ENCODE measurements at regions not wholly inside any gene's neighbourhood (a gene's known extent, or its start where the extent isn't known, plus 50 kb on each side); places are given as distances from the start of the nearest gene placed in this dataset.

DNA sequence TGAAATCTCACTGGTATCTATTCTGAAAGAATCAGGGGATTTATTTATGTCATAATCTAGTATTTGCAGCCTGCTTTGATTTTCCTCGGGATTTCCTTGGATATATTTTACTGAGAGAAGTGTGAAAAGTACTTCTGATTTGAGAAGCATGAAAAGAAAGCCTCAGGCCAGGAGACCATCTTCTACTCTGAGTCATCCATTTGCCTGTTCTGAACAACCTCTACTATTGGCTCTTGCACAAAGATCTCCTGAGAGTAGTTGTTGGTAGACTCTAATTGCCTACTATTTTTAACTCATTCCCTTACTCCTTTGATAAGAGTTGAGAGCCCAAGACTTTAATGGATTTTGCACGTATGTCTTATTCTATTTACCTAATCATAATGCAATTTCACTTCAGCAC lies 318.9 kb downstream of the BCHE start:
- Mint-ChIP-seq H3K4me3 (no peak overlapping the region), H3K9me3 (peaks cover 14 to 24% (median 17%) of the 10 kb centered on the region in 3 donors), H3K27me3 (no peaks in the 10 kb centered on the region), H3K27ac (no peak overlapping the region), H3K36me3 (no peaks in the 10 kb centered on the region), H3K4me1 (no peaks in the 10 kb centered on the region)
- no peak overlapping the region for H3K27ac ChIP-seq (ENCODE audit: low read length)
- H3K36me3 ChIP-seq (ENCODE audit: control insufficient read depth in 2 of 2, extremely low read depth in 1 of 2, insufficient read depth in 1 of 2, low read length in 1 of 2): no peaks in the 10 kb centered on the region
- H3K4me1 ChIP-seq (ENCODE audit: control insufficient read depth in 1 of 2, extremely low read depth in 1 of 2, insufficient read depth in 2 of 2, low read length in 2 of 2): no peaks in the 10 kb centered on the region
- no peaks in the 10 kb centered on the region for H3K9me3 ChIP-seq
- 71% methylated on average over 1 of the region's 2 CpGs for whole genome bisulfite sequencing (ENCODE audit: insufficient coverage)
- ChIA-PET POLR2A (no interaction called here), CTCF (no interaction called here)
- DNase-seq (no peak), ATAC-seq (replicated peaks in 1 of 4) (no peak)
- H3K27me3 ChIP-seq (replicated peaks in 1 of 2; ENCODE audit: control insufficient read depth in 2 of 2, extremely low read depth in 1 of 2, insufficient read depth in 2 of 2, low read length in 1 of 2): no peaks in the 10 kb centered on the region
- no peak overlapping the region for H3K4me3 ChIP-seq (ENCODE audit: control insufficient read depth in 1 of 2, extremely low read depth in 1 of 2, low read length in 1 of 2)

GRCh38 chr3:165513715-165514701 lies 317.8 kb upstream of the SLITRK3 start:
- POLR2A ChIA-PET: no interaction called here
- no peak overlapping the region for H3K4me3 Mint-ChIP-seq

DNA sequence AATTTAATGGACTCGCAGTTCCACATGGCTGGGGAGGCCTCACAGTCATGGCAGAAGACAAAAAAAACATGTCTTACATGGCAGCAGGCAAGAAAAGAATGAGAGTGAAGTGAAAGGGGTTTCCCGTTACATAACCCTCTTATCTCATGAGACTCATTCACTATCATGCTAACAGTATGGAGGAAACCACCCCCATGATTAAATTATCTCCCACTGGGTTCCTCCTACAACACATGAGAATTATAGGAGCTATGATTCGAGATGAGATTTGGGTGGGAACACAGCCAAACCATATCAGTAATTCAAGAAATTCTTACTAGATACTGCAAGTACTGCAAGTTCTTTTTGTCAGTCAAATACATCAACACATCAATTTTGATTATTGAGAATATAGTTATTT lies 311.4 kb upstream of the SLITRK3 start:
- Histone ChIP-seq H3K27me3 (replicated peaks in 1 of 2; ENCODE audit: control insufficient read depth in 2 of 2, extremely low read depth in 1 of 2, insufficient read depth in 2 of 2, low read length in 1 of 2) (no peaks in the 10 kb centered on the region), H3K4me3 (ENCODE audit: control insufficient read depth in 1 of 2, extremely low read depth in 1 of 2, low read length in 1 of 2) (no peak overlapping the region), H3K36me3 (ENCODE audit: control insufficient read depth in 2 of 2, extremely low read depth in 1 of 2, insufficient read depth in 1 of 2, low read length in 1 of 2) (no peaks in the 10 kb centered on the region), H3K27ac (ENCODE audit: low read length) (no peak overlapping the region), H3K9me3 (no peaks in the 10 kb centered on the region), H3K4me1 (ENCODE audit: control insufficient read depth in 1 of 2, extremely low read depth in 1 of 2, insufficient read depth in 2 of 2, low read length in 2 of 2) (no peaks in the 10 kb centered on the region)
- no peak for ATAC-seq (replicated peaks in 1 of 4)
- Mint-ChIP-seq H3K4me1 (no peaks in the 10 kb centered on the region), H3K4me3 (no peak overlapping the region), H3K27me3 (no peaks in the 10 kb centered on the region), H3K27ac (no peak overlapping the region), H3K9me3 (peaks cover 18 to 24% (median 21%) of the 10 kb centered on the region in 3 donors), H3K36me3 (no peaks in the 10 kb centered on the region)
- no peak for DNase-seq
- POLR2A ChIA-PET: no interaction called here
- WGBS (ENCODE audit: insufficient coverage): no CpG with 5 or more reads among the region's 3 CpGs
- CTCF ChIA-PET: no interaction called here

More at GRCh38 chr3:165513715-165514701, 317.8 kb upstream of the SLITRK3 start:
- no CpG with 5 or more reads among the region's 4 CpGs for WGBS (ENCODE audit: insufficient coverage)
- Histone ChIP-seq H3K9me3 (no peaks in the 10 kb centered on the region), H3K36me3 (ENCODE audit: control insufficient read depth in 2 of 2, extremely low read depth in 1 of 2, insufficient read depth in 1 of 2, low read length in 1 of 2) (no peaks in the 10 kb centered on the region), H3K27ac (ENCODE audit: low read length) (no peak overlapping the region), H3K4me3 (ENCODE audit: control insufficient read depth in 1 of 2, extremely low read depth in 1 of 2, low read length in 1 of 2) (no peak overlapping the region), H3K4me1 (ENCODE audit: control insufficient read depth in 1 of 2, extremely low read depth in 1 of 2, insufficient read depth in 2 of 2, low read length in 2 of 2) (no peaks in the 10 kb centered on the region), H3K27me3 (replicated peaks in 1 of 2; ENCODE audit: control insufficient read depth in 2 of 2, extremely low read depth in 1 of 2, insufficient read depth in 2 of 2, low read length in 1 of 2) (no peaks in the 10 kb centered on the region)
- no peak for DNase-seq
- H3K4me1 Mint-ChIP-seq: no peaks in the 10 kb centered on the region
- H3K9me3 Mint-ChIP-seq: peaks cover 18 to 24% (median 22%) of the 10 kb centered on the region in 3 donors
- ATAC-seq (replicated peaks in 1 of 4): no peak
- CTCF ChIA-PET: interaction anchor here in 1 of 2 donors (0.6 kb wide), 1 partner anchor 179 kb away, joined by 3 read pairs; no protein-coding TSS in a partner anchor
- H3K36me3 Mint-ChIP-seq: no peaks in the 10 kb centered on the region
- H3K27me3 Mint-ChIP-seq: no peaks in the 10 kb centered on the region
- no peak overlapping the region for H3K27ac Mint-ChIP-seq

DNA sequence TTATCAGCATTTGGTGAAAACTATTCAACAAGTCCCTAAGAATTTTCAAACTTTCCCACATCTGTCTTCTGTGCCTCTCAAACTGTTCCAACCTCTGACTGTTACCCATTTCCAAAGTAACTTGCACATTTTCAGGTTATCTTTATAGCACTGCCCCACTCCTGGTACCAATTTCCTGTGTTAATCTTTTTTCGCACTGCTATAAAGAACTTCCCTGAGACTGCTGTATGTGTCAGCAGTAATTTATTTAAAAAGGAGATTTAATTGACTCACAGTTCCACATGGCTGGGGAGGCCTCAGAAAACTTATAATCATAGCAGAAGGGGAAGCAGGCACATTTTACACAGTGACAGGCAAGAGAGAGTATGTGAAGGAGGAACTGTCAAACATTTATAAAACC lies 310.9 kb upstream of the SLITRK3 start:
- Histone ChIP-seq H3K27me3 (replicated peaks in 1 of 2; ENCODE audit: control insufficient read depth in 2 of 2, extremely low read depth in 1 of 2, insufficient read depth in 2 of 2, low read length in 1 of 2) (no peaks in the 10 kb centered on the region), H3K27ac (ENCODE audit: low read length) (no peak overlapping the region), H3K4me1 (ENCODE audit: control insufficient read depth in 1 of 2, extremely low read depth in 1 of 2, insufficient read depth in 2 of 2, low read length in 2 of 2) (no peaks in the 10 kb centered on the region), H3K9me3 (no peaks in the 10 kb centered on the region), H3K4me3 (ENCODE audit: control insufficient read depth in 1 of 2, extremely low read depth in 1 of 2, low read length in 1 of 2) (no peak overlapping the region), H3K36me3 (ENCODE audit: control insufficient read depth in 2 of 2, extremely low read depth in 1 of 2, insufficient read depth in 1 of 2, low read length in 1 of 2) (no peaks in the 10 kb centered on the region)
- H3K9me3 Mint-ChIP-seq: peaks cover 15 to 21% (median 16%) of the 10 kb centered on the region in 3 donors
- no peaks in the 10 kb centered on the region for H3K27me3 Mint-ChIP-seq
- no peak overlapping the region for H3K4me3 Mint-ChIP-seq
- H3K36me3 Mint-ChIP-seq: no peaks in the 10 kb centered on the region
- ChIA-PET POLR2A (no interaction called here), CTCF (no interaction called here)
- WGBS (ENCODE audit: insufficient coverage): no CpG with 5 or more reads among the region's 1 CpG
- DNase-seq: no peak
- no peak overlapping the region for H3K27ac Mint-ChIP-seq
- H3K4me1 Mint-ChIP-seq: no peaks in the 10 kb centered on the region
- no peak for ATAC-seq (replicated peaks in 1 of 4)

- Histone ChIP-seq H3K27me3 (replicated peaks in 1 of 2; ENCODE audit: control insufficient read depth in 2 of 2, extremely low read depth in 1 of 2, insufficient read depth in 2 of 2, low read length in 1 of 2) (no peaks in the 10 kb centered on the region), H3K4me3 (ENCODE audit: control insufficient read depth in 1 of 2, extremely low read depth in 1 of 2, low read length in 1 of 2) (no peak overlapping the region), H3K27ac (ENCODE audit: low read length) (no peak overlapping the region), H3K36me3 (ENCODE audit: control insufficient read depth in 2 of 2, extremely low read depth in 1 of 2, insufficient read depth in 1 of 2, low read length in 1 of 2) (no peaks in the 10 kb centered on the region), H3K9me3 (no peaks in the 10 kb centered on the region), H3K4me1 (ENCODE audit: control insufficient read depth in 1 of 2, extremely low read depth in 1 of 2, insufficient read depth in 2 of 2, low read length in 2 of 2) (no peaks in the 10 kb centered on the region)
- ChIA-PET POLR2A (no interaction called here), CTCF (no interaction called here)
- no peak for ATAC-seq (replicated peaks in 1 of 4)
- DNase-seq: no peak
- Mint-ChIP-seq H3K27me3 (no peaks in the 10 kb centered on the region), H3K4me1 (no peaks in the 10 kb centered on the region), H3K9me3 (peaks cover 12 to 18% (median 13%) of the 10 kb centered on the region in 3 donors), H3K27ac (no peak overlapping the region), H3K36me3 (no peaks in the 10 kb centered on the region), H3K4me3 (no peak overlapping the region)
Observed at GRCh38 chr3:165505657-165506056, 309.5 kb upstream of the SLITRK3 start.

GRCh38 chr3:165504554-165504953 lies 308.4 kb upstream of the SLITRK3 start:
- no peaks in the 10 kb centered on the region for H3K36me3 Mint-ChIP-seq
- H3K27ac Mint-ChIP-seq: no peak overlapping the region
- Histone ChIP-seq H3K4me1 (ENCODE audit: control insufficient read depth in 1 of 2, extremely low read depth in 1 of 2, insufficient read depth in 2 of 2, low read length in 2 of 2) (no peaks in the 10 kb centered on the region), H3K4me3 (ENCODE audit: control insufficient read depth in 1 of 2, extremely low read depth in 1 of 2, low read length in 1 of 2) (no peak overlapping the region), H3K27ac (ENCODE audit: low read length) (no peak overlapping the region), H3K36me3 (ENCODE audit: control insufficient read depth in 2 of 2, extremely low read depth in 1 of 2, insufficient read depth in 1 of 2, low read length in 1 of 2) (no peaks in the 10 kb centered on the region), H3K27me3 (replicated peaks in 1 of 2; ENCODE audit: control insufficient read depth in 2 of 2, extremely low read depth in 1 of 2, insufficient read depth in 2 of 2, low read length in 1 of 2) (no peaks in the 10 kb centered on the region), H3K9me3 (no peaks in the 10 kb centered on the region)
- WGBS (ENCODE audit: insufficient coverage): no CpG with 5 or more reads among the region's 1 CpG
- no peaks in the 10 kb centered on the region for H3K4me1 Mint-ChIP-seq
- POLR2A ChIA-PET: no interaction called here
- H3K27me3 Mint-ChIP-seq: no peaks in the 10 kb centered on the region
- peaks cover 11 to 18% (median 12%) of the 10 kb centered on the region in 3 donors for H3K9me3 Mint-ChIP-seq
- ATAC-seq (replicated peaks in 1 of 4) (no peak), DNase-seq (no peak)
- no peak overlapping the region for H3K4me3 Mint-ChIP-seq
- CTCF ChIA-PET: no interaction called here

Measured in T-cell (primary cell).